ENCODE measurements at regions not wholly inside any gene's neighbourhood (a gene's known extent, or its start where the extent isn't known, plus 50 kb on each side); places are given as distances from the start of the nearest gene placed in this dataset.

DNA sequence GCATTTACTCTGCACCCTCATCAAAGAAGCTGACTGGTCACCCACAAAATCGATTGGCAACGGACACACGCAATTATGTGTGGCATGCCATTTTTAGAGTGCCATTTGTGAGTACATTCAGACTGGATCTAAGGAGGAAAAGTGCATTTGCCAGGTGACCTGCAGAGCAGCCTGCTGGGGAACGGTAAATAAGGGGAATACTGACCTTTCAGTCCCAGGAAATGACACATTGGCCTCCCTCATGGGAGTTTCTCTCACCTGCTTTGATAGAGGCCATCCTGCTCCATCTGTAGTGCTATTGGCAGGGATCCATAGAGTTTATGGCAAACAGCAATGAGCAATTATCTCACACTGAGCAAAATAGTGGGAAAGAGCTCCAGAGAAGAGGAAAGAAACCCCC, 127.8 kb downstream of the DDX53 start:
- H3K4me3 ChIP-seq (ENCODE audit: low read depth, low read length): no peak overlapping the region
- H3K9ac ChIP-seq (ENCODE audit: low read depth, low read length): no peak overlapping the region
- no peaks in the 10 kb centered on the region for H3K36me3 ChIP-seq (ENCODE audit: control insufficient read depth, insufficient read depth, low read length)
- no peak overlapping the region for H3K27ac ChIP-seq (ENCODE audit: low read depth, low read length)
- H3K27me3 ChIP-seq (ENCODE audit: control insufficient read depth, insufficient read depth, low read length): no peaks in the 10 kb centered on the region
- no peaks in the 10 kb centered on the region for H3K9me3 ChIP-seq (ENCODE audit: control insufficient read depth, insufficient read depth, low read length)
- peaks cover 8% of the 10 kb centered on the region; the same call in 1 of the 2 replicates for H3K4me1 ChIP-seq (ENCODE audit: control insufficient read depth, insufficient read depth, low read length)

DNA sequence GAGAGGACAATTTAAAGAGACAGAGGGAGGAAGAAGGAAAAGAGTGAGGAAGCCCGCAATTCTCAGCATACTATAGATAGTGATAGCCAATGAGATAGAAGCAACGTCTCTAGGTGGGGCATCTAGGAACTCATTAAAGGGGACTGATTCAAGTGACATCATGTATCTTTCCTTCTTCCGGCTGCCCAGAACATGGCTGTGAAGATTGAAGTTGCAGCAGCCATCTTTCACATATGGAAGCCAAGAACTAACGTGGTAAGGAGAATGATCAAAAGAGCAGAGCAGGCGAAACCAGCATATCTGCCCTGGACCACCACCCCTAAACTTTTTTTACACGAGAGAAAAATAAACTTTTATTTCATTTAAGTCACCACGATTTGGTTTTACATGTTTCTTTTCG, 133.8 kb downstream of the DDX53 start:
- H3K9ac ChIP-seq (ENCODE audit: low read depth, low read length): no peak overlapping the region
- no peak overlapping the region for H3K27ac ChIP-seq (ENCODE audit: low read depth, low read length)
- H3K4me1 ChIP-seq (ENCODE audit: control insufficient read depth, insufficient read depth, low read length): peaks cover 30% of the 10 kb centered on the region
- H3K4me3 ChIP-seq (ENCODE audit: low read depth, low read length): no peak overlapping the region
- no peaks in the 10 kb centered on the region for H3K36me3 ChIP-seq (ENCODE audit: control insufficient read depth, insufficient read depth, low read length)
- H3K9me3 ChIP-seq (ENCODE audit: control insufficient read depth, insufficient read depth, low read length): no peaks in the 10 kb centered on the region
- H3K27me3 ChIP-seq (ENCODE audit: control insufficient read depth, insufficient read depth, low read length): no peaks in the 10 kb centered on the region

DNA sequence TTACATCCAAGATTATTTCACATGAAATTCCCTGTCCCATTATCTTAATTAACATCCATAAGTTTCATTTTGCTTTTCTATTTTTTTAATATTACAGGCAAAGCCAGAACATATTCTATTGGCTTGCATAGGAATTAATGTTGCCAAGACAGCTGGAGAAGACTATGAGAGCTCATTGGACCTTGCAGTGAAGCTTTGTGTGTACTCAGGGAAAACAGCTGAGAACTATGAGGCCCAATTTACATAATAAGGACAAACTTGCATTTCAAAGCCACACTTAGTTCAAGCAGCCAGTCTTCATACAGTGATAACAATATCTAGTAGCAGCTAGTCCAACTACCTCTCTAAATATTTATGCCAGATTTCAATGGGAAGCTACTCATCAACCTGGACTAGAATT, 134.4 kb downstream of the DDX53 start:
- Histone ChIP-seq H3K4me1 (ENCODE audit: control insufficient read depth, insufficient read depth, low read length) (peaks cover 27% of the 10 kb centered on the region), H3K4me3 (ENCODE audit: low read depth, low read length) (no peak overlapping the region), H3K9ac (ENCODE audit: low read depth, low read length) (no peak overlapping the region), H3K27ac (ENCODE audit: low read depth, low read length) (no peak overlapping the region), H3K27me3 (ENCODE audit: control insufficient read depth, insufficient read depth, low read length) (no peaks in the 10 kb centered on the region), H3K36me3 (ENCODE audit: control insufficient read depth, insufficient read depth, low read length) (no peaks in the 10 kb centered on the region), H3K9me3 (ENCODE audit: control insufficient read depth, insufficient read depth, low read length) (no peaks in the 10 kb centered on the region)

DNA sequence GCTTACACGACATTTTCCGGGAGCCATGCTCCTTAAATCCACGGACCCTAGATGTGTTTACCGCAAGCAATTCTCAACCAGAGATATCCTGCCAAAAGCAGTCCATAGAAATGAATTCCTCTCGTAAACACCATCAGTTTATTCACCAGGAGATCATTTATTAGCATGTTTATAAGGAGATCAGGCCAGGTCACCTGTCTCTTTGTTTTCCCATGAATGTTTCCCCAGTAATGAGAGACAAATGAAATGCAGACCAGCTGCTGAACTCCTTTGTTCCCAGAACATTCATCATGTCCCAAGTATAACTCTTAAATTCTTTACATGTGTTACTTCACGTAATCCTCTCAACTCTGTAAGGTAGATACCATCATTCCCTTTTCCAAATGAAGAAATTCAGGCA, 137.1 kb downstream of the DDX53 start:
- H3K4me1 ChIP-seq (ENCODE audit: control insufficient read depth, insufficient read depth, low read length): peaks cover 25% of the 10 kb centered on the region
- H3K36me3 ChIP-seq (ENCODE audit: control insufficient read depth, insufficient read depth, low read length): no peaks in the 10 kb centered on the region
- H3K9me3 ChIP-seq (ENCODE audit: control insufficient read depth, insufficient read depth, low read length): no peaks in the 10 kb centered on the region
- no peak overlapping the region for H3K4me3 ChIP-seq (ENCODE audit: low read depth, low read length)
- no peak overlapping the region for H3K9ac ChIP-seq (ENCODE audit: low read depth, low read length)
- H3K27ac ChIP-seq (ENCODE audit: low read depth, low read length): no peak overlapping the region
- no peaks in the 10 kb centered on the region for H3K27me3 ChIP-seq (ENCODE audit: control insufficient read depth, insufficient read depth, low read length)

DNA sequence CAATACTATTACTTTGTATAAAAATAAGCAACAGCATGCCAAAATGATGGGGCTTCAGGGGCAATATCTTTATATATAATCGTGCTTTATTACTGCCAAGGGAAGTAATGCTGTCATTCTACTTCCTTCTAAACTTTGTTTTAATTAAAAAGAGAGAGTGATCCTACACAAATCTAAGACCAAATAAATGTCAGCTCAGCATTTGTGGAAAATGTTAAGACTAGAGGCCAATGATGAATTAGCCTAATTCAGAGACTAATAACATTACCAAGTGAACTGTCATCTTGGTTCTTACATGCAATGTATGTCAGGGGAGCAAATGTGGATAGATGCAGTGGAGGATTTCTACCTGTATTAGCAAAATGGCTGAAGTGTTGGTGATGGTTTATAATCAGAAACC, 166.4 kb upstream of the PTCHD1 start:
- Histone ChIP-seq H3K9ac (ENCODE audit: low read depth, low read length) (no peak overlapping the region), H3K27me3 (ENCODE audit: control insufficient read depth, insufficient read depth, low read length) (no peaks in the 10 kb centered on the region), H3K27ac (ENCODE audit: low read depth, low read length) (no peak overlapping the region), H3K9me3 (ENCODE audit: control insufficient read depth, insufficient read depth, low read length) (no peaks in the 10 kb centered on the region), H3K36me3 (ENCODE audit: control insufficient read depth, insufficient read depth, low read length) (no peaks in the 10 kb centered on the region), H3K4me1 (ENCODE audit: control insufficient read depth, insufficient read depth, low read length) (no peaks in the 10 kb centered on the region), H3K4me3 (ENCODE audit: low read depth, low read length) (no peak overlapping the region)

DNA sequence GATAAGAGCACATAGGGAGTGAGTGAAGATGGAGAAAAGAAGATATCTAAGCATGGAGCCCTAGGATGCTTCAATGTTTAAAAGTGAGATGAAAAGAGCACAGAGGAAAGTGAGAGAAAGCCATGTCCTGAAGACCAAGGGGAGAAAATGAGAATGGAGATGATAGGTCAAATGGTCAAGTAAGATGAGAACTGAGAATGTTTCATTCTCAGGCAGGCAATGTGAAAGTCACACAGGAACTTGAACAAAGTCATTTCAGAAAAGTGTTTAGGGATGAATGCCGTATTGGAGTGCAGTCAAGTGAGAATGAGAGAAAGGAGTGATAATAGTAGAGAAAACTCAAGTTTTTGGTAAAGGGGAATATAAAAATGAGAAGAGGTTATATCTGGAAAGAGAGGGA, 148.7 kb upstream of the PTCHD1 start:
- H3K36me3 ChIP-seq (ENCODE audit: control insufficient read depth, insufficient read depth, low read length): no peaks in the 10 kb centered on the region
- H3K9me3 ChIP-seq (ENCODE audit: control insufficient read depth, insufficient read depth, low read length): no peaks in the 10 kb centered on the region
- H3K4me1 ChIP-seq (ENCODE audit: control insufficient read depth, insufficient read depth, low read length): no peaks in the 10 kb centered on the region
- no peaks in the 10 kb centered on the region for H3K27me3 ChIP-seq (ENCODE audit: control insufficient read depth, insufficient read depth, low read length)
- H3K9ac ChIP-seq (ENCODE audit: low read depth, low read length): no peak overlapping the region
- H3K27ac ChIP-seq (ENCODE audit: low read depth, low read length): no peak overlapping the region
- no peak overlapping the region for H3K4me3 ChIP-seq (ENCODE audit: low read depth, low read length)

DNA sequence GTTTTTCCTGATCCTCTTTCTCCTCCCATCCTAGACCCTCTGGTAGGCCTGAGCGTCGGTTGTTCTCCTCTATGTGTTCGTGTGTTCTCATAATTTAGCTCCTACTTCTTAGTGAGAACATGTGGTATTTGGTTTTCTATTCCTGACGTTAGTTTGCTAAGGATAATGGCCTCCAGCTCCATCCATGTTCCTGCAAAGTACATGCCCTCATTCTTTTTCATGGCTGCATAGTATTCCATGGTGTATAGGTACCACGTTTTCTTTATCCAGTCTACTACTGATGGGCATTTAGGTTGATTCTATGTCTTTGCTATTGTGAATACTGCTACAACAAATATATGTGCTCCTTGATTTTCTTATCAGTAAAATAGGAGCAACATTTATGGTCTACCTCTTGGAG, 146.8 kb upstream of the PTCHD1 start:
- no peaks in the 10 kb centered on the region for H3K36me3 ChIP-seq (ENCODE audit: control insufficient read depth, insufficient read depth, low read length)
- no peaks in the 10 kb centered on the region for H3K9me3 ChIP-seq (ENCODE audit: control insufficient read depth, insufficient read depth, low read length)
- no peaks in the 10 kb centered on the region for H3K4me1 ChIP-seq (ENCODE audit: control insufficient read depth, insufficient read depth, low read length)
- no peak overlapping the region for H3K4me3 ChIP-seq (ENCODE audit: low read depth, low read length)
- no peak overlapping the region for H3K9ac ChIP-seq (ENCODE audit: low read depth, low read length)
- no peaks in the 10 kb centered on the region for H3K27me3 ChIP-seq (ENCODE audit: control insufficient read depth, insufficient read depth, low read length)
- no peak overlapping the region for H3K27ac ChIP-seq (ENCODE audit: low read depth, low read length)

DNA sequence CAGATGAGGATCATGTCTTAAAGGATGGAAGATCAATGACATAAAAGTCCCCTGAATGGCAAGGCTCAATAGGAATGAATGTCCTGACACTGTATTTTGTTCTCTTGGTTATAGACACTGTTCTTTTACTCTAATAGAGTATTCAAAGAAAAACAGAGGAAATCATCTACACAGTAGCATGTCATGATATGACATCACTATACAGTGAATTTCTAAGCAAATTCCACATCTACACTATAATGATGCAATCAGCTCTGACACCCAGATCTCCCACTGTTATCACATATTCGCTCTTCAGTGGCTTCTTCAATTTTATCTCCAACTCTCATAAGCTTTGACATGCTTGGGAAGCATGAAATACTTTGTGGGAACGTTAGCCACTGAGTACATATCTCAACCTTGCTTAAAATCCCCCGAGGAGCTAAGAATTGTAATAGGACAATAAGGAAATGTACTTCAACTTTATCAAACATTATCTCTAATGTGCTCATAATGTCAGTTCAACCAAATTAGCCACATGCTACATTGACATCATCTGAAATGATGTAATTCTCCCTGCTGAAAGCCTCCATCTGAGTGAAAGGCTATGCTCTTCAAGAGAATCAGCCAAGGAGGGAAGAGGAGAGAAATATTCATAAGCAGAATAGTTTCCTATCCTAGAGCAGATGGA, 139.6 kb upstream of the PTCHD1 start:
- Histone ChIP-seq H3K4me3 (ENCODE audit: low read depth, low read length) (no peak overlapping the region), H3K27me3 (ENCODE audit: control insufficient read depth, insufficient read depth, low read length) (no peaks in the 10 kb centered on the region), H3K36me3 (ENCODE audit: control insufficient read depth, insufficient read depth, low read length) (no peaks in the 10 kb centered on the region), H3K4me1 (ENCODE audit: control insufficient read depth, insufficient read depth, low read length) (no peaks in the 10 kb centered on the region), H3K9me3 (ENCODE audit: control insufficient read depth, insufficient read depth, low read length) (no peaks in the 10 kb centered on the region), H3K27ac (ENCODE audit: low read depth, low read length) (no peak overlapping the region), H3K9ac (ENCODE audit: low read depth, low read length) (no peak overlapping the region)

DNA sequence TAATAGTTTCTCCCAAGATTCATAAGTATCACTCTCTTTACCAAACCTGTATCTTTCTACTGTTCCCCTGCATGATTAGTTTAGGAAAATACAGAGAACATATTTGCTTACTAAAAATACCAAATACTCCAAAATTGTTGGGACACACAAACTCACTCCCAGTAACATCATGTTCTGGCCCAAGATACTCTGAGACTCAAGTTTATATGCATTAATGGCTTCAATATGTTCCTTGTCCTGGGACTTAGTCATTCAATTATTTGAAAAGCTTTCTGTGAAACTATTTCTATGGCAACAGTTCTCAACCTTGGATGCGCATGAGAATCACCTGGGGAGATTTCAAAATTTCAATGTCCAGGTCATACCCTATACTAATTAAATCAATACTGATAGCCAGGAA, 138.9 kb upstream of the PTCHD1 start:
- H3K4me3 ChIP-seq (ENCODE audit: low read depth, low read length): no peak overlapping the region
- no peaks in the 10 kb centered on the region for H3K9me3 ChIP-seq (ENCODE audit: control insufficient read depth, insufficient read depth, low read length)
- H3K9ac ChIP-seq (ENCODE audit: low read depth, low read length): no peak overlapping the region
- H3K36me3 ChIP-seq (ENCODE audit: control insufficient read depth, insufficient read depth, low read length): no peaks in the 10 kb centered on the region
- no peaks in the 10 kb centered on the region for H3K27me3 ChIP-seq (ENCODE audit: control insufficient read depth, insufficient read depth, low read length)
- H3K27ac ChIP-seq (ENCODE audit: low read depth, low read length): no peak overlapping the region
- H3K4me1 ChIP-seq (ENCODE audit: control insufficient read depth, insufficient read depth, low read length): no peaks in the 10 kb centered on the region

DNA sequence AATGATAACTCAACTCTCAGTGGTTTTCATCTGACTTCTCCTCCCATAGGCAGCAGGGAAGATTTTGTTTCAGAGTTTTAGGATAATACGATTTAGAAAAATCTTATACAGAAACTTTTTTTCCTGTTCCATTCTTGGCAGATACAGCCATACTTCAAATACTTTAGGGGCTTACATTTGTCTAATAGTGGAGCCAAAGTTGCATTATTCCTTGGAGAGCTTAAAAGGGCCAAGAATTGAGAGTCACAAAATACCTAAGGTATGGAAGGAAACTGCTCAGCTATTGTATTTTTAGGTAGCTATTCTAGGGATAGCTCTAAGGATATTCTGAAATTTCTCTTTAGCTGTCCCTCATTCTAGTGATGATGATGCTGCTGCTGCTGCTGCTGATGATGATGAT, 132.9 kb upstream of the PTCHD1 start:
- Histone ChIP-seq H3K4me1 (ENCODE audit: control insufficient read depth, insufficient read depth, low read length) (peaks cover 14% of the 10 kb centered on the region), H3K9me3 (ENCODE audit: control insufficient read depth, insufficient read depth, low read length) (no peaks in the 10 kb centered on the region), H3K27ac (ENCODE audit: low read depth, low read length) (no peak overlapping the region), H3K9ac (ENCODE audit: low read depth, low read length) (no peak overlapping the region), H3K36me3 (ENCODE audit: control insufficient read depth, insufficient read depth, low read length) (no peaks in the 10 kb centered on the region), H3K27me3 (ENCODE audit: control insufficient read depth, insufficient read depth, low read length) (no peaks in the 10 kb centered on the region), H3K4me3 (ENCODE audit: low read depth, low read length) (no peak overlapping the region)

DNA sequence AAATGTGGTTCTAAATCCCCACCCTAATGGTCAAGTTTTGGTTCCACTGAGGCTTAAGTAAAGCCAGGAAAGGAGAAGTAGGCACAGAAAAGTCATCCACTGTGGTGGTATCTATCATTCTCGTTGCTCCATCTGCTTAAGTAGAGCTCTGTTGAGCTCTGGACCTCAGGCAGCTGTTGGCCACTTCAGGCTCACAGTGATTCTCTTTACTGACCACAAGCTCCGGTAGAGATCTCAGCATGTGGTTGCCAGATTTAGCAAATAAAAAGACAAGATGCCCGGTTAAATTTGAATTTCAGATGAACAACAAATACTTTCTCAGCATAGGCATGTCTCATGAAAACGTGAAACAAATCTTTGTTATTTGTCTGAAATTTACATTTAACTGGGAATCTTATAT, 132.3 kb upstream of the PTCHD1 start:
- H3K4me3 ChIP-seq (ENCODE audit: low read depth, low read length): no peak overlapping the region; the same call in 1 of the 2 replicates
- no peak overlapping the region for H3K9ac ChIP-seq (ENCODE audit: low read depth, low read length)
- H3K27me3 ChIP-seq (ENCODE audit: control insufficient read depth, insufficient read depth, low read length): no peaks in the 10 kb centered on the region
- no peak overlapping the region for H3K27ac ChIP-seq (ENCODE audit: low read depth, low read length)
- H3K36me3 ChIP-seq (ENCODE audit: control insufficient read depth, insufficient read depth, low read length): no peaks in the 10 kb centered on the region
- no peaks in the 10 kb centered on the region for H3K9me3 ChIP-seq (ENCODE audit: control insufficient read depth, insufficient read depth, low read length)
- peaks cover 14% of the 10 kb centered on the region for H3K4me1 ChIP-seq (ENCODE audit: control insufficient read depth, insufficient read depth, low read length)

DNA sequence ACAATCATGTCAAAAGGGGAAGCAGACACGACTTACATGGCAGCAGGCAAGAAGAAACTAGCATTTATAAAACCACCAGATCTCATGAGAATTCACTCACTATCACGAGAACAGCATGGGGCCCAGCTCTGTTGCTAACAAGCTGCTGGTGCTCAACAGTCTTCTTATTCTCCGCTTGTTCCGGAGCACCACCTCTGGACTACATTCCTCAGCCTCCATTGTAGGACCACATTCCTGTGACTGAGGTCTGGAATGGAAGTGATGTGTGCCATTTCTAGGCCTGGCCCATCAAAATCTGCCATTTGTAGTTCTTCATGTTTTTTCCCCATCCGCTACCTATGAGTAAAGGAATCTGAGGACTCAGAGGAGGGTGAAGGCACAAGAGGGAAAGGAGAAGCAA, 111.5 kb upstream of the PTCHD1 start:
- H3K4me3 ChIP-seq (ENCODE audit: low read depth, low read length): no peak overlapping the region
- H3K36me3 ChIP-seq (ENCODE audit: control insufficient read depth, insufficient read depth, low read length): no peaks in the 10 kb centered on the region
- H3K27ac ChIP-seq (ENCODE audit: low read depth, low read length): no peak overlapping the region
- 0 out of 2 replicates have a peak, but pooled peaks cover 3% of the 10 kb centered on the region for H3K4me1 ChIP-seq (ENCODE audit: control insufficient read depth, insufficient read depth, low read length)
- H3K9ac ChIP-seq (ENCODE audit: low read depth, low read length): no peak overlapping the region
- no peaks in the 10 kb centered on the region for H3K27me3 ChIP-seq (ENCODE audit: control insufficient read depth, insufficient read depth, low read length)
- H3K9me3 ChIP-seq (ENCODE audit: control insufficient read depth, insufficient read depth, low read length): no peaks in the 10 kb centered on the region

All from HUES48 (cell line).